AG04449 (cell line): ENCODE measurements at regions not wholly inside any gene's neighbourhood (a gene's known extent, or its start where the extent isn't known, plus 50 kb on each side); places are given as distances from the start of the nearest gene placed in this dataset.

Experiments
- CTCF ChIA-PET: fragments of 350-600 bp; formaldehyde crosslinking; extraction: SDS; loops from one replicate; lab custom pipeline; 2021; ENCODE audit warnings: antibody characterized with exemption; lab: Yijun Ruan, JAX
- POLR2A ChIA-PET: fragments of 400-600, 350-600 bp; formaldehyde crosslinking; extraction: SDS; loops from one replicate; lab custom pipeline; 2020; ENCODE audit warnings: antibody characterized with exemption, inconsistent platforms; lab: Yijun Ruan, JAX
- DNase-seq: peaks from one replicate; pipeline ENCODE4 v3.0.0-alpha.2; 2010; ENCODE audit warnings: low read depth, low spot score
- H3K4me3 ChIP-seq: 2 replicates; pipeline ENCODE4 v1.5.1; 2011; ENCODE audit warnings: low read depth, mild to moderate bottlenecking, control low read depth, low read length
- TF ChIP-seq, protein P1 (sequence below): IDR thresholded peaks from one replicate; pipeline ENCODE4 v1.5.1; 2011; ENCODE audit warnings: mild to moderate bottlenecking, moderate library complexity, low read length, control low read depth, inconsistent platforms; ENCODE audit not compliant: insufficient read depth; ENCODE audit errors: missing control alignments

DNA sequence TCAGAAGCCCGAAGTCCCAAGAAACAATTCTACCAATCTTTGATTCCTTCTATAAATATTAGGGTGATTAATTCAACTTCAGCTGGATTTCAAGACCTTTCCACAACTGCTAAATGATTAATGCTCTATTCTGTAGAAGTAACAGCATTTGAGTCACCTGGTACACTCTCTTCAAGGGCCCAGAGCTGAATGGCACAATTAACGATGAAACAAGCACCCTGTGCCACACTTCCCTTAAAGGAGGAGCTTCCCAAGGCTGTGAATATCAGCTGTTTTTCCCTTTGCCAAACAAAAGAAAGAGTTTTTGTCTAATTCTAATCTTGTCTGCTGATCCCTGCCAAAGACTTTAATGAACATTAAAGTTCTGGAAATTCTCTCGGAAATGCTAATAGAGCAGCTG lies 56.0 kb downstream of the BOD1L2 start:
- POLR2A ChIA-PET: no interaction called here

DNA sequence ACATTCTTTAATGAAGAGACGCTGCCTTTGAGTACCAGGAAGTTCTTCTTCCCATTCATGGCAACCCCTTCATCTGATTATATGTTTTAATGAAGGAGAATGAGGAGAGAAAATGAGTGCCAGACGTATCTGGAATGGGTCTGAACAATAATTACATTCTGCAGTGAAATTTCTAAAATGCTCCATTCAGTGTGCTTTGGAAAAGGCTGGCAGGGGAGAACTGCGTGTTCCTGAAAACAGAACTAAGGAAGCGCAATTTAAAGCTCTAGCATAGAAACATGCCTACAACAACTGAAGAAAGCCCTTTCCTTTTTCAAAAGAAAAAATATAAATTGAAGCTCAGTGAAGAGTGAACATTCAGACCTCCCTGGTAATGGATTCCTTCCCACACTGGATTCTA lies 58.8 kb downstream of the BOD1L2 start:
- POLR2A ChIA-PET: no interaction called here
- TF ChIP-seq, protein P1, sequence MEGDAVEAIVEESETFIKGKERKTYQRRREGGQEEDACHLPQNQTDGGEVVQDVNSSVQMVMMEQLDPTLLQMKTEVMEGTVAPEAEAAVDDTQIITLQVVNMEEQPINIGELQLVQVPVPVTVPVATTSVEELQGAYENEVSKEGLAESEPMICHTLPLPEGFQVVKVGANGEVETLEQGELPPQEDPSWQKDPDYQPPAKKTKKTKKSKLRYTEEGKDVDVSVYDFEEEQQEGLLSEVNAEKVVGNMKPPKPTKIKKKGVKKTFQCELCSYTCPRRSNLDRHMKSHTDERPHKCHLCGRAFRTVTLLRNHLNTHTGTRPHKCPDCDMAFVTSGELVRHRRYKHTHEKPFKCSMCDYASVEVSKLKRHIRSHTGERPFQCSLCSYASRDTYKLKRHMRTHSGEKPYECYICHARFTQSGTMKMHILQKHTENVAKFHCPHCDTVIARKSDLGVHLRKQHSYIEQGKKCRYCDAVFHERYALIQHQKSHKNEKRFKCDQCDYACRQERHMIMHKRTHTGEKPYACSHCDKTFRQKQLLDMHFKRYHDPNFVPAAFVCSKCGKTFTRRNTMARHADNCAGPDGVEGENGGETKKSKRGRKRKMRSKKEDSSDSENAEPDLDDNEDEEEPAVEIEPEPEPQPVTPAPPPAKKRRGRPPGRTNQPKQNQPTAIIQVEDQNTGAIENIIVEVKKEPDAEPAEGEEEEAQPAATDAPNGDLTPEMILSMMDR: no peak
- CTCF ChIA-PET: no interaction called here
- DNase-seq: no peak
- H3K4me3 ChIP-seq: no peak overlapping the region

More for the DNA sequence above, 56.0 kb downstream of the BOD1L2 start:
- H3K4me3 ChIP-seq: no peak overlapping the region
- TF ChIP-seq, protein P1: no peak
- CTCF ChIA-PET: no interaction called here
- no peak for DNase-seq

DNA sequence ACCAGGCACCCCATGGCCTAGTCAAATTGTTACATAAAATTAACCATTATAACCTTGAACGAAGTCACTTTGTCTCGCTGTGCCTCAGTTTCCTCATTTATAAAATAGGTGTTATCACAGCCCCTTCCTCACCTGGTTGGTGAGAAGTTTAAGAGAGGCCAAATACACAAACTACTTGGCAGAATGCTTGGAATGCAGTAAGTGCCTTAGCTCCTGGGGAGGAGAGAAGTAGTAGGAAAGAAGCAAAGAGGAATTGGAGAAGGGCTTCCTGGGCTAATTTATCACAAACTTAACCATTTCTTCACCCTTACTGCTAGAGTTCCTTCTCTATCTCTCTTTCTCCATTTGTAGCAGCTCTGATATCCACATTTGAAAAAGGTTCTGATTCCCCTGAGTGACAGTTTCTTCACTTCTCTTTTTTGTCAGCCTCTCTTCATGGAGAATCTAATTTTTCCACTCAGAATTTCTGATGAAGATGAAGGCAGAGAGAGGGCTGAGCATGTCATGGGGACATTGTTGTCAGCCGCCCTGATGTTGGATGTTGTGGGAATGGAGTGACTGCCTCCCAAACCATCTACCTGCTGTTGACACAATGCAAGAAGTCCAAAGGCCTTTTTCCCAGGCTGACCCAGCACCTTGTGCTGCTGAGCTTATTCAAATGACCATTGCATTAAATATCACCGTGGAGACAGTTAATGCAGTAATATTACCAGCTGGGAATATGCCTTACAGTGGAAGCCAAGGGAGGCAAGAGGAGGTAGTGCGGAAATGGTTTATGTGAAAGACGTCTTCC lies 60.4 kb downstream of the BOD1L2 start:
- TF ChIP-seq, protein P1: no peak
- H3K4me3 ChIP-seq: no peak overlapping the region
- no peak for DNase-seq
- CTCF ChIA-PET: no interaction called here
- POLR2A ChIA-PET: no interaction called here

DNA sequence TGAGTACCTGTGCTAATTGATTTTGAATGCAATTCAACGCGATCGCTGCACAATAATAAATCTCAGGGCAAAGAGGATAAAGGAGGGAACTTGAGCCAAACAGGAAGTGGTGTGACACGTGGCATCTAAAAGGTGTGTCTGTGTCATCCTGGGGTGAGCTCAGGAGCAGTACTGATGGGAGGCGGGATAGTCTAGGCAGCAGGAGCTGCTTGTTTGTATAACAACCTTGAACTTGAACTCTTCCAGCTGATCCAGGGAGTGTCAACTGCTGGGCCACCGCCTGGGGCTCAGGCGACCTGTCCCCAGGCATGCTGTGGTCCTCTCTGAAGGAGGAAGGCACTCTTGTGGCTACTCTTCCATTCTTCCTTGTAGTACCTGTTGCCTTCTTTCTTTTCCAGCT lies 61.2 kb downstream of the BOD1L2 start:
- no peak overlapping the region for H3K4me3 ChIP-seq
- TF ChIP-seq, protein P1: no peak
- DNase-seq: no peak
- ChIA-PET CTCF (no interaction called here), POLR2A (no interaction called here)

GRCh38 chr18:57209713-57210106 lies 62.8 kb downstream of the BOD1L2 start:
- POLR2A ChIA-PET: no interaction called here
- CTCF ChIA-PET: no interaction called here
- no peak for DNase-seq
- H3K4me3 ChIP-seq: no peak overlapping the region; the same call in 1 of the 2 replicates
- TF ChIP-seq, protein P1: no peak

- peak overlapping the region; percentile 2 for H3K4me3 ChIP-seq
- ChIA-PET POLR2A (no interaction called here), CTCF (no interaction called here)
- TF ChIP-seq, protein P1: no peak
- peak; percentile 14 for DNase-seq
These were observed 63.3 kb downstream of the BOD1L2 start for GRCh38 chr18:57210107-57210715.
